OCI-LY7 (cell line): ENCODE measurements at regions not wholly inside any gene's neighbourhood (a gene's known extent, or its start where the extent isn't known, plus 50 kb on each side); places are given as distances from the start of the nearest gene placed in this dataset.

Source experiments
- CTCF ChIP-seq: fragments of 200-600 bp; sonication (generic); conservative IDR thresholded peaks from 2 replicates; pipeline ENCODE4 v1.5.1; 2014; ENCODE audit warnings: mild to moderate bottlenecking, antibody characterized with exemption, low read length, moderate library complexity, mixed read lengths
- EZH2phosphoT487 ChIP-seq: fragments of 200-600 bp; sonication (generic); IDR thresholded peaks from 2 replicates; pipeline ENCODE4 v1.6.1; 2018; ENCODE audit warnings: low read depth, borderline replicate concordance, mild to moderate bottlenecking, mixed run types, antibody characterized with exemption, low read length, moderate library complexity, mixed read lengths

GRCh38 chr2:215692387-215693079 lies 256.7 kb upstream of the FN1 start:
- TF ChIP-seq EZH2phosphoT487 (no peak), CTCF (no peak)
